ENCODE measurements at regions not wholly inside any gene's neighbourhood (a gene's known extent, or its start where the extent isn't known, plus 50 kb on each side); places are given as distances from the start of the nearest gene placed in this dataset.

DNA sequence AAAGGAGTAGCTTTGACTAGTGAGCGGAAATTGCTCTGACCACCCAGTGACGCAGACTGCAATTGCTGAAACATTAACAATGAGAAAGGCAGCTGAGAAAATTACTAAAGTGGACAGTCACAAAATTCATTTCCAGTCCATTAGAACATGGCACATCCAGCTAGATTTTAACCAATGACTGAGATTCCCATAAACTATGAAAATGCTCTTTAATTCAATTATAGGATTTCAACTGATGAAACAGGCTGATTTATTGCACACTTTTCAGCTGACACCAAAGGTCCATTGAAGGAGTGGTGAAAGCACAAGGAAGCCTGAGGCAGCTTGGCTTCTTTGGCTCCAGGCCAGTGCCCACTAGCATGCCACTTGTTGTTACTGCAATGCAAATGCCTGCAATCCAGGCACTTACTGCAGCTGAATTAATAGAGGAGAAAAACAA is 933.4 kb downstream of the SLITRK6 start:
- H3K4me3 ChIP-seq = no peak overlapping the region
- no peak for ATAC-seq (ENCODE audit: insufficient number of reproducible peaks, low FRiP score, low read depth)

DNA sequence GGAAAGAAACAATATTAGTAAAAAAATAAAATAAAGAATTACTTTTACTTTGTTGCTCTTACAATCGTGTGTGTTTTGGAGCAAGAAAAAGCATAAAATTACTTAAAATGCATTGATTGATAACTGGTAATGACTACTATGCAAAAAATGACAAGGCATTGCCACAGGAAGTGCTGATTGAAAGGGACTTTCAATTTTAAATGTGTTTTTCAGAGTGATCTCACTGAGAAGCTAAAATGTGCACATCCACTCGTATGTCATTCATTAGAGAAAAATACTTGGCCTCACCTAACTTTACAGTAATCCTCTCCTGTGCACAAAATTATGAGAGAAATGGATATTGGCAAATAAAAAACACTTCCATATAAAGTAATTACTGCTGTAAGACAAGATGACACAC is 934.9 kb downstream of the SLITRK6 start:
- no peaks in the 10 kb centered on the region for H3K36me3 ChIP-seq
- no peak overlapping the region for H3K27ac ChIP-seq
- H3K27me3 ChIP-seq (replicated peaks; ENCODE audit: insufficient read depth) = no peaks in the 10 kb centered on the region
- no peaks in the 10 kb centered on the region for H3K9me3 ChIP-seq
- DNase-seq (ENCODE audit: low spot score) = no peak
- no peak for ATAC-seq (ENCODE audit: insufficient number of reproducible peaks, low FRiP score, low read depth)
- no peak for TF ChIP-seq CTCF (IDR thresholded peaks at IDR 0.05)
- no peaks in the 10 kb centered on the region for H3K4me1 ChIP-seq (ENCODE audit: control insufficient read depth in 1 of 2, low read depth in 2 of 2)
- H3K4me3 ChIP-seq = no peak overlapping the region

More for the DNA sequence above, 933.4 kb downstream of the SLITRK6 start:
- no peak for DNase-seq (ENCODE audit: low spot score)
- Histone ChIP-seq H3K9me3 (no peaks in the 10 kb centered on the region), H3K27ac (no peak overlapping the region), H3K27me3 (replicated peaks; ENCODE audit: insufficient read depth) (no peaks in the 10 kb centered on the region), H3K4me1 (ENCODE audit: control insufficient read depth in 1 of 2, low read depth in 2 of 2) (no peaks in the 10 kb centered on the region), H3K36me3 (no peaks in the 10 kb centered on the region)
- no peak for TF ChIP-seq CTCF (IDR thresholded peaks at IDR 0.05)

DNA sequence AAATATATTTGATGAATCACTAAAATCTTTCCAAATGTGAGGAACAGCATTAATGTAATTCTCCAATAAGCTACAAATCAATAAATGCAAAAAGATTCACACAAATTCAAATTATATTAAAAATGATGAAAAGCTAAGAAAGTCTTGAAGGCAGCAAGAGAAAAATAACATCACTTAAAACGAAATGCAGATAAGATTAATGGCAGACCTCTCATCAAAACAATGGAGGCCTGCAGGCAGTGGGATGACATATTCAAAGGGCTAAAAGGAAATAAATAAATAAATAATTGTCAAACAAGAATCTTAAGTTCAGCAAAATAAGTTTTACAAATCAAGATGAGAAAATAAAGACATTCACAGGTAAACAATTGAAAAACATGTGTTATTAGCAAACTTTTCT is 952.1 kb downstream of the SLITRK6 start:
- no peak for ATAC-seq (ENCODE audit: insufficient number of reproducible peaks, low FRiP score, low read depth)

GRCh38 chr13:84845907-84846619 is 953.2 kb downstream of the SLITRK6 start:
- DNase-seq (ENCODE audit: low spot score) = no peak
- ATAC-seq (ENCODE audit: insufficient number of reproducible peaks, low FRiP score, low read depth) = no peak
- no peaks in the 10 kb centered on the region for H3K9me3 ChIP-seq
- no peaks in the 10 kb centered on the region for H3K4me1 ChIP-seq (ENCODE audit: control insufficient read depth in 1 of 2, low read depth in 2 of 2)
- TF ChIP-seq CTCF (IDR thresholded peaks at IDR 0.05) = no peak
- H3K36me3 ChIP-seq = no peaks in the 10 kb centered on the region
- H3K4me3 ChIP-seq = no peak overlapping the region
- no peaks in the 10 kb centered on the region for H3K27me3 ChIP-seq (replicated peaks; ENCODE audit: insufficient read depth)
- H3K27ac ChIP-seq = no peak overlapping the region

More for the DNA sequence above, 952.1 kb downstream of the SLITRK6 start:
- no peak for TF ChIP-seq CTCF (IDR thresholded peaks at IDR 0.05)
- no peak overlapping the region for H3K27ac ChIP-seq
- no peaks in the 10 kb centered on the region for H3K4me1 ChIP-seq (ENCODE audit: control insufficient read depth in 1 of 2, low read depth in 2 of 2)
- no peaks in the 10 kb centered on the region for H3K36me3 ChIP-seq
- H3K9me3 ChIP-seq = no peaks in the 10 kb centered on the region
- DNase-seq (ENCODE audit: low spot score) = no peak
- H3K27me3 ChIP-seq (replicated peaks; ENCODE audit: insufficient read depth) = no peaks in the 10 kb centered on the region
- no peak overlapping the region for H3K4me3 ChIP-seq

- H3K4me3 ChIP-seq = no peak overlapping the region
- H3K36me3 ChIP-seq = no peaks in the 10 kb centered on the region
- H3K27ac ChIP-seq = no peak overlapping the region
- H3K9me3 ChIP-seq = no peaks in the 10 kb centered on the region
- no peaks in the 10 kb centered on the region for H3K4me1 ChIP-seq (ENCODE audit: control insufficient read depth in 1 of 2, low read depth in 2 of 2)
- DNase-seq (ENCODE audit: low spot score) (no peak), ATAC-seq (ENCODE audit: insufficient number of reproducible peaks, low FRiP score, low read depth) (no peak)
- H3K27me3 ChIP-seq (replicated peaks; ENCODE audit: insufficient read depth) = no peaks in the 10 kb centered on the region
- TF ChIP-seq CTCF (IDR thresholded peaks at IDR 0.05) = no peak
These were observed 954.7 kb downstream of the SLITRK6 start for GRCh38 chr13:84844473-84844872.
